NCI-H748 (cell line): ENCODE measurements at regions not wholly inside any gene's neighbourhood (a gene's known extent, or its start where the extent isn't known, plus 50 kb on each side); places are given as distances from the start of the nearest gene placed in this dataset.

ENCODE experiments used
- DNase-seq: peaks from one replicate; lab custom pipeline; 2025; ENCODE audit not compliant: unreplicated experiment; lab: John Stamatoyannopoulos, UW

DNA sequence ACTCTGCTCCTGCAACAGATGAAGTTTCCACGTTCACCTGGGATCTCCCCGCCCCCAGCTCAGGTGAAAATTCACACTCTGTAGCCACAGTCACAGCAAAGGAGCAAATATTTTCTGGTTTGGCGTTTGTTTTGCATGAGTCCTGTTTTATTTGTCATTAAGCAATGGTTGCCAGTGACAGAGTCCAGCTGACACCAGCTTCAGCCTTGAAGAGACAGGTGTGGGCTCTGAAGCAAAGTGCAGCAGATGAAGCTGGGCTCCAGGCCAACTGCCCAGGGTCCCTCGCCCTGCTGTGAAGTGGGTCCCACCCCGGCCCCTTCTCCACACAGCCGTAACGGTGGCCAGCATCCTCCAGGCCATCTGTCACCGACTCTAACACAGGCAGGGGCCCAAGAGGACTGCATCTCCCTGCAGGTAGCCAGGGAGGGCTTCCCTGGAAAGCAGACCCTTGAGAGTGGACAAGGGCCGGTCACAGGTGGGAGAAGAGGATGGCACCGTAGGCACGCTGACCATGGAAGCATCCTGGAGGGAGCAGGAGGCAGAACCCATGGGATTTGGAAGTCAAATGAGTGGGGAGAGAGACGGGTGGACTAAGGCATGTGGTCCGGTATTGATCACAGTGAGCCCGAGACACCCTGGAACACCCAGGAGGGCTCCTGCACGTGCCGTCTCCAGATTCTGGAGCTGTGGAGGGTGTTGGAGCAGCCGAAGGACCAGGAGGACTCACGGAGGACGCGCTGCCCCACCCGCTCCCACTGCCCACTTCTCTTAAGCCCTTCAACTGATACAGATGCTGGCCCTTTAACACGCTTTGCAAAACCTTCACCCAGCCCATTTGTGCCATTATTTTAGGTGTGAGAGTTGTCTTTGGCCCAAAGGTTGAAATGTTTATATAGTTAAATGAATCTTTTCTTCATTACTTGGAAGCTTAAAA, 294.5 kb downstream of the BRD1 start:
- DNase-seq, result peak; percentile 91

DNA sequence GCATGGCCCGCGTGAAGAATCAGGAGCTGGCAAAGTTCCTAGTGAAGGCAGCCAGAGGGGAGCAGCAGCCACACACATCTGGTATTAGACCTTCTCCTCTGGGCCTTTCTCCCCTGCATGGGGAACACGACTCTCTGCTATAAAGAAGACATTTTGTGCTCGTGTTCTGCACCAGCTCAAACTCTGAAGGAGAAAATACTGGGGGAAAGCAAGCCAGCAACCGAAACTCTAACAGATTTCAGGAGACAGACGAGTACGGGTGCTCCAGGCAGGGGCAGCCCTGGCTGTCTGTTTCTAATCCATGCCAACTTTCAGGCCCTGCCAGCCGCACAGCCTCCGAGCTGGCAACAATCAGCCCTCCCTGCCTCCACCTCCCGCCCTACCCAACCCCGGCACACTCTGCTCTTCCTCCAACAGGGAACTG, 296.3 kb downstream of the BRD1 start:
- no peak for DNase-seq

DNA sequence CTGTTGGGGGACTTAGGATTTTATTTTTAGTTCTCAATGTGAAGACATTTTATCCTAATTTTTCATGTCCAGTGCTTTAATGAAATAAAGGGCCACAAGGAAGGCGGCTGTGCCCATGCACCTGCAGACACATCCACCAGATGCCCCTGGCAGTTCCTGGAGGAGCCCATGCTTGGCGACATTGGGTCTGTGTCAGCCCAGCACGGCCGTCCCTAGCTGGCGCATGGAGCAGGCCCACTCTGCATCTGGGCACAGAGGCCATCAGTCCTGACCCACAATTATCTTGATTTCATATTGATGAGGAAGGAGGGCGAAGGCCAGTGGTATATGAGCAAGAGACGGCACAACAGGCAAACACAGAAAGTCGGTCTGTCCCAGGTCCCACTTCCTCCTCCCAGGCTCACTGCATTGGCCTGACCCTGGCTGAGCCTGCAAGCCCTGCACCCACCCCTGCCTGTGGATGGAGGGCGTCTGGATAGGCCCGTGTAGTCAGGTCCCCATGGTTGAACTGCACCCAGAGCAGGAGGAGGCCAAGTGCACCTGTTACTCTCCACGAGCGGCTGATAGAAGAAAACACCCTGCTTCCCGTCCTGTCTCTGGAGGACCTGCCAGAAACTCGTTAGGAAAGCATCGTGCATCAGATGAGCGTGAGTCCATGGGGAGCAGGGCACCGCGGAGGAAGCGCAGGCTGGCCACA, 296.9 kb downstream of the BRD1 start:
- DNase-seq, result no peak

DNA sequence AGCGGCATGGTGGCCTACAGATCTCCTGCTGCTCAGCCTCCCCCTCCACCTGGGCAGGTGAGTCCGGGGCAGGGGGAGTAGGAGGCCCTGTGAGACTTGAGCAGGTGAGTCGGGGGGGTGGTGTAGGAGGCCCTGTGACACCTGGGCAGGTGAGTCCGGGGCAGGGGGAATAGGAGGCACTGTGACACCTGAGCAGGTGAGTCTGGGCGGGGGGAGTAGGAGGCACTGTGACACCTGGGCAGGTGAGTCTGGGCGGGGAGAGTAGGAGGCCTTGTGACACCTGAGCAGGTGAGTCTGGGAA, 299.3 kb downstream of the BRD1 start:
- DNase-seq, result no peak

DNA sequence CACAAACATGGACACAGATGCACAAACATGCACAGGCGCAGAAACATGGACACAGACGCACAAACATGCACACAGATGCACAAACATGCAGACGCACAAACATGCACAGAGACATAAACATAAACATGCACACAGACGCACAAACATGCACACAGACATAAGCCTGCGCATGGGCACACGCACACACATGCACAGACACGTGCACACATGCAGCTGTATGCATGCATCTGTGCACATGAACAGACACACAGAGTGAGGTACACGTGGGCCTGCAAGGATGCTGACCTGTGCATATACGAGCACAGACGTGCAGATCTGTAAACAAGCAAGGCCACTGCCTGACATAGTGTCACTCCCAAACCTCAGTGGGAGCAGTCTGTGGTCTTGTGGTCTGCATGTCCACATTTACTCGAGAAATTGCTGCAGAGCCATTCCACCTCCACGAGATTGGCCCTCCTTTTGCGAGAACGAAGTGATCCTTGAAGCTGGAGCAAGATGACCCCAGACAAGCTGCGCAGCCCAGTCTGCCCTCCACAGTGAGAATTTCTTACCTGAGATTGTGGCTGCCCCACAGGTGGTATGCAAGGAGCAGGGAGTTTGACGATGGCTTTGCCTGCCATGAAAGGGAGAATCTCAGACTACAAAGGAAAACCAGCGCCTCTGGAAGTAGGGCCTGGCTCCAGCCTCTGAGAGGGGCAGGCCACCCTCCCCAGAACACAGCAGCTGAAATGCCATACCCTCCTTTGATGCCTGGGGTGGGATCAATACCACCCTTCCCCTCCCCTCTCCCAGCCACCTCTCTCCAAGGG, 299.9 kb downstream of the BRD1 start:
- DNase-seq, result no peak

DNA sequence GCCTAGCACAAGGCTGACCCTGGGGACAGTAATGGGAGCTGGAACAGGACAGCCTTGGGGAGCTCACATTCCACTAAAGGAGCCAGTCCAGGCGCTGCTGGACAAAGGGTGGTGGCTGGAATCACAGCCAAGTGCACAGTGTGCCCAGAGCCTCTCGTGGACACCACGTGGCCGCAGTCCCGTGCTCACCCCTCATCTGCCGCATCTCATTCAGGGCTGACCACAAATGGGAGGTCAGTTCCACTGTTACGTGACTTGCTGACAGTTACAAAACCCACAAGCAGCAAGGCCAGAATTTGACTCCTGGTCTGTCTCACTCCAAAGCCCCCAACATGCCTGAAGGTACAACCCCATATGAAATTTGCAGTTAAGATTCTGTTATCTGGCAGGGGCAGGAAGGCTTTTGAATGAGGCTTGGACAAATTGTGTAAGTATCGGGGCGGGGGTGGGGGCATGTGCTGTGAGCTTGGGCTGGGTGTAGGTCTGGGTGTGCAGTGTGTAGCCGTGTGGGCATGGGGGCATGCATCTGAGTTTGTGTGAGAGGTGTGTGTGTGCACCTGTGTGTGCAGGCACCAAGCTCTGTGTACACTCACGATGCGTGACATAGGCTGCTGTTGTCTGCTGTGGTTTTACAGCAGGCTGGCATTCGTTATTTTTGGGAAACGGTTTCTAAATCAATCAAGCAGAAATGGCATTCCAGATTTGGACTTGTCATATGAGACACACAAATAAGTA, 301.7 kb downstream of the BRD1 start:
- DNase-seq, result no peak

DNA sequence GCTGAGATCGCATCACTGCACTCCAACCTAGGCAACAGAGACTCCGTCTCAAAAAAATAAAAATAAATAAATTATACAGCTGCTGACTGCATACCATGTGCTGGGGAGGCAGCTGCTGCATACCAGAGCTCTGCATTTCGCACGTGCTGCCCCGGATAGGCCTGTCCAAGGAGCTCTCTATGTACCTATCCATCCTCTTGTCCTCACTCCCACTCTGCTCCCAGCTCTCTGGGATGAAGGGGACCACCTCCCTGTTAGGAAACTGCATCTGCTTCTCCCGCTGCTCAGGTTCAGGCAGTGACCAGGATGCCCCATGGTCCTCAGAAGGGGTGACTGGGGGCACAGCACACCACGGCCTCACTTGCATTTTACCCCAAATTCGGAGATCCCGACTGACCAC, 302.3 kb downstream of the BRD1 start:
- no peak for DNase-seq

DNA sequence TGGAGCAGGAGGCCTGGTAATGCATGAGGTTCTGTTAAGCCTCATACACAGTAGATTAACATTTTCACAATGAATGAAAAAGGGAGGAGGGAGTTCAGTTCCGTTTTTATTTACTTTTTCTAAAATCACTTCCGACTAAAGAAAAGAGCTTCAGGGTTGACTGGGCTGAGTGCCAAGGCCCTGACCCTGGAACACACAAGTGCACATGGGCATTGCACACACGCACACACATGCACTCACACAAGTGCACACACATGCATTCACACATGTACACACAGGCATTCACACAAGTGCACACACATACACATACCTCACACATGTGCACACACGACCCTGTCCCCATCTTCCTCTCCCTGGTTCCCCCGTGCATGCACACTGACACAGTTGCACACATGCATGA, 303.3 kb downstream of the BRD1 start:
- peak; percentile 85 for DNase-seq

DNA sequence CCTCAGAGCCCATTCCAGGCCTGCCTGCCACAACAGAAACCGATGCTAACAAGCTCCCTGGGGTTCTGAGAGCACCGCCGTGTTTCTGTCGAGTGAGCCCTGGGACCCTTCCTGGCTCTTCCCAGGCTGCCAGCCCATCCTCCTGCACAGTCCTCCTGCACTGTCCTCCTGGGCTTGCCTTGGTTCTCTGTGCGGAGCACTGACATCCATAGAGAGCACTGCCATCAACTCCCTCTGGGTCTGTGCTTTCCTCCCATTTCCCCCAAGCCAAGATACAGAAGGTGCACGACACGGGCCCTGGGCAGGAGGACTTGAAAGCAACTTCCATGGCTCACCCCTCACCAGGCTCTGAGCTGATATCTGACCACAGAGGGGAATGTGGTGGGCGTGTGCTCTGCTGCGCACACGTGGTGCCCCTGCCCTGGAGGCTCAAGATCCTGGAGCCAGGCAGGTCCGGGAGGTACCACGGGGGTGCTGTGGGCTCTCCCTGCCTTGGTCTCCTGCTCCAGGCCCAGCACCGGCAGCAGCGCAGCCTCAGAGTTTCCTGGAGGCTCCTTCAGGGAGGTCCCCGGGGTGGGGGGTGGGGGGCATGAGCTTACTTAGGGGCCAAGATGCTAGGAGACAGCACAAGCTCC, 304.2 kb downstream of the BRD1 start:
- no peak for DNase-seq

DNA sequence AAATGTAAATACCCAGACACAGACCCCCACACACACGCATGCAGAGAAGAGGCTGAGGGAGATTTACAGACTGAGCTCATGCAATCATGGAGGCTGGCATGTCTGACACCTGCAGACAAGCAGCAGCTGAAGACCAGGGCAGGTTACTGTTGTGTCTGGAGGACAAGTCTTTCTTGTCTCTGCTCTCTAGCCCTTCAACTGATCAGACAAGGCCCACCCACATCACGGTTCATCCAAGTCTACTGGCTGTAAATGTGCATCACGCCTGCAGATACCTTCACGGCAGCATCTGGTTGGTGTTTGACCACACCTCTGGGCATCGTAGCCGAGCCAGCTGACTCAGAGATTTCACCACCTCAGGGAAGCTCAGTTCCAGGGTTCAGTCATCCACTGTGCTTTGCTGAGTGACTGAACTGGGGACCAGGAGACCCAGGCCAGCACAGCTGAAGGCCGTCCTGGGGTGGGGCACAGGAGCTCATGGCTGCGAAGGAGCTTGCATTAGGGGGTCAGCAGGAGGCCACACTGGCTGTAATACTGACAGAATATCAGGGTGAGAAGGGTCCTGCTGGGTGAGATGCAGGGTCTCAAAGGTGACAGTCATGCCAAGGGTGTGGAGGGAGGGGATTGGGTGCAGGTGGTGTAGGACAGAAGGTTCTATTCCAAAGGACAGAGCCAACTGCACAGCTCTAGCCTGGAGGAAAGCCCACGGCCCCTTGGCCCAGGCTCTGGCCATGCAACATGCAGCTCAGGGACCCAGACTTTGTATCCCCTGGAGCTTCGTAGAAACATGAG, 304.9 kb downstream of the BRD1 start:
- DNase-seq, result no peak

DNA sequence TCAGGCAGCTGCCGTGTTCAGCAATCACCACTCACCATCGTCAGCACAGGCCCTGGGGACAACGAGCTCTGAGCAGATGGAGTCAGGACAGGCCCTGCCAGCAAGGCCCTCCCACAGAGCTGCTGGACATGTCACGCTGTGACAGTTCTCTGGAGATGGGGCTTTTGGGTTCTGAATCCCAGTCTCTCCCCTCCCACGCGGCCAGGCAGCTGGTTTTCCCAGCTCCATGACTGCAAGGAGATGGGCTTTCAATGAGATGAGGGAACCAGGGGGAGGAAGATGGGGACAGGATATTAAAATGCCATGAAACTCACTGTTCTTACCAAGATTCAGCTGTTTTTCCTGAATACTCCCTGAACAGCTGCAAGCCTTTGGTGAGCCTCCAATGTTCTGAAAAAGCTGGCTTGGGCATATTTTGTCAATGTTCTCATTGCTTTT, 305.9 kb downstream of the BRD1 start:
- no peak for DNase-seq

DNA sequence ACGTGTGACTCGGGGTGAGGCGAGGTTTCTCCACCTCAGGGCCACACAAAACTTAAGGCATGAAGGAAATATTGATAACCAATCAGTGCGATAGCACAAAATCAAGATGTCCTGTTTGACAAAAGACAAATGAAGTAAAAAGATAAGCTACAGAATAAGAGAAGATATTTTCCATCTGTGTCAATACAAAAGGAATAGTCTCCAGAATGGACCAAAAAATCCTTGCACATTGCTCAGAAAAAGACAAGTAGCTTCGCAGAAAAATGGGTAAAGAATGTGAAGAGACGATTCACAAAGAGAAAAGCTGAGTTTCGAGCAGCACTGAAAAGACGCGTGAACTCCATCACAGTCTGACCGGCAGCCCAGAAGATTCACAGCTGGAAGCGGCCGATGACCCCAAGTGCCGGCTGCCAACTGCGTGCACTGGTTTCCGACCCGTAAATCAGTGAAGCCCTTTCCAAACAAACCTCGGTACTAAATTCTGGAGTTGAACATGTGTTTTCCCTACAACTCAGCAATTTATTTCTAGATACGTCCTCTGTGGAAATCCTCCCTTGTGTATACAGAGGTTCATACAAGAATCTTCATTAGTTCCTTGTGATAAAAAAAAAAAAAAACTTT, 308.4 kb downstream of the BRD1 start:
- DNase-seq, result no peak

DNA sequence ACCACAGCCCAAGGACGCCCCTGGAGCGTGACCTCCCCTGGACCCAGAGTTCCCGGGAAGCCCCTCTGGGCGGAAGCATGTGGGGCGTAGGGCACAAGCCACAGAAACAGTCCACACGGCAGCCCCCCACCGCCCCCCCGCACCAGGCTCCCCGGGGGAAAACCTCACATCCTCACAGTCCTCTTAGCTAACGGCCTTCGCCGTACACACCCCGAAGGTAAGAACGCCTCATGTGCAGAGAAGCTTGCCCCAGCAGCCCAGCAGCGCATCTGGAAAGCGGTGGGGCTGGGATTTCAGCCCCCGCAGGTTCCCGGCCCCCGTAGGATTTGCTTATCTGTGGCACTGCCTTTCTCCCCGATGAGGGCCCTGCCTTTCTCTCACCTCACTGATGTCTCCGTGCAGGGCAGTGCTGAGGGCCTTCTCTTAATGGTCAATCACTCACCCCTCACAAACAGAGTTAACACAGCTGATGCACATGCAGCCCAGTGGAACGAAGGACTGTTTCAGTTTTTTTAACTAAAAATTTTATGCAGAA, 309.2 kb downstream of the BRD1 start:
- DNase-seq, result no peak

DNA sequence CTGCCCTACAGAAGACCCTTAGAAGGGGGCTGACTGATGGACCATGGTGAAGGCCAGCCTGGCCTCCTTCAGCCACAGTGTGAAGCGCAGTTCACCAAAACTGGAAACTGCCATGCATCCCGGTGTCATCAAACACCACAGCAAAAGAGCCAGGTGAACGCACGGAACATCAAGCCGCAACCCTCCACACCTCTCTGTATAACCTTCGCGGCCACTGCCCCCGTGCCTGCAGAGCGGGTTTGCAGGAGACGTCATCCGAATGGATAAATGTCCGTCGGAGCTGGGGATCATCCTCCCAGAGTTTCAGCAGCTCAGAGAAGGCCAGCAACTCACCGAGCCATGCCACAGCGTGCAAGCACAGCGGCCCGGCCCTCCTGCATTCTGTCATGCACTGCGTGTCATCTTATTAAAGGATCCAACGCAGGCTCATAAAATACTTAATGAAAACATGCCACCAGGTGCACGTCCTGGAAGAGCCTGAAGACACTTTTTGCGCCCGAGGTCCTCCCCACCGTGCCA, 309.9 kb downstream of the BRD1 start:
- no peak for DNase-seq

DNA sequence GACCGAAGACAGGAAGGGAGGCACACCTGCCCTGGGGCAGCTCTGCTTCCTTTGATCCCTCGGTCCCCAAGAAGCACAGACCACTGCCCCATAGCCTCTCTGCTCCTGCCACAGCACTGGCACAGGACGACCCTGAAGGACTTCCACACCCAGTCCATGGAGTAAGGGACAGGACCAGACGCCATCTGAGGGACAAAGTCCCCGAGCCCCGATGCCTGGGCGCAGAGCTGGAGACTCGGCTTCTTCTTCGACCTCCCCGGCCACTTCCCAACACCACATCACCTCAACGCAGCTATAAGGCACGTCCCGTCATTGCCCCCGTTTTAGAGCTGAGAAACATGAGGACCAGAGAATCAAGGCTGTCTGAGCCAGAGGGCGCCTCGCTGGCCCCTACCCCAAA, 310.5 kb downstream of the BRD1 start:
- DNase-seq, result no peak

DNA sequence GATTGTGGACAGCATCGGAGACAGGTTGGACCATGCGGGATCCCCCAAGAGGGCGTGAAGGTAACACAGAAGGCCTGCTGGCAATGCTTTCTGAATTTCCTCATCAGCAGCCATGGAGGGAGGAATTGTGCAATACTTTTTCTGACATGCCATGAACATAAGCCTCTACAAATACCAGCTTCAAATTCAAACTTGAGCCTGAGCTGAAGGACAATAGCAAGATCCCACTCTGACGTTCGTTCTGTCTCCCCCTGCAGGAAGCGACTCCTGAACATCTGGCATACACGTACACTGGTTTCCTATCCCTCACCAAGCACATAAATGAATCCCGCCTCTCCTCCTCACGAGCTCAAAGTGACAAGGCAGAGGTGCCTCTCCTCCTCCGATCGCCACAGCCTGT, 312.2 kb downstream of the BRD1 start:
- DNase-seq, result no peak

DNA sequence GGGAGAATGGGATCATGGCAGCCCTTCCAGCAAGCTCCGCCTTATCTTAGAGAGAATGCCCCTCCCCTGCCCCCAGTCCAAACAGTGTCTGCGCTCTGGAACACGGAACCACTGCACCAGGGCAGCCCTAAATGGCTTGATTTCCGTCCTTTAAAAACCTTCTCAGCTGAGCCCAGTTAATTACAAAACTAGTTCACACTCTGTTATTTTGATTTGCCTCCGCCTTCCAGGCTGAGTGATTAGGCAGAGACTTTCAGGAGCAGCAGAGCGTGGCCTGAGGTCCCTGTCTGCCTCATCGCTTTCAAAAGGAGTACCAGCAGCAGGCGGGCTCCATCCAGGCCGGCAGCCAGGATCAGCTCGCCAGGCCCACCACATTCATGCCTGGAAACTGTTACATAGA, 313.0 kb downstream of the BRD1 start:
- peak; percentile 53 for DNase-seq

DNA sequence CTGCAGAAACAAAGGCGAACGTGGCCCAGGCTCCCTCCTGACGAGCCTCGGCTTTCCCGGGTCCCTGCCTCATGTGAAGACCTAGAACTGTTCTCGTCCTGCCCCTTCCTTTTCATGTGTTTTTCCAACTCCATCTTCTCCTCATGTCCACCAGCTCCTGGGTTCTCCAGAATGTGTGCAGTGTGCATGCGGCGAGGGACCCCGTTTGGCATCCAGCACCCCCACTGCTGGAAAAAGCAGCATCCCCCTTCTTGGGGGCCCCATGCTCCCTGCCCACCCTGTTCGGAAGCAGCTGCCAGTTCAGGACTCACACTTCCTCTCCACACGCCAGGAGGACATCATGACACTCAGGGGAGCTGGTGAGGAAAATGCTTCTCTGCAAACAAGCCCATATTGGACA, 313.5 kb downstream of the BRD1 start:
- no peak for DNase-seq

DNA sequence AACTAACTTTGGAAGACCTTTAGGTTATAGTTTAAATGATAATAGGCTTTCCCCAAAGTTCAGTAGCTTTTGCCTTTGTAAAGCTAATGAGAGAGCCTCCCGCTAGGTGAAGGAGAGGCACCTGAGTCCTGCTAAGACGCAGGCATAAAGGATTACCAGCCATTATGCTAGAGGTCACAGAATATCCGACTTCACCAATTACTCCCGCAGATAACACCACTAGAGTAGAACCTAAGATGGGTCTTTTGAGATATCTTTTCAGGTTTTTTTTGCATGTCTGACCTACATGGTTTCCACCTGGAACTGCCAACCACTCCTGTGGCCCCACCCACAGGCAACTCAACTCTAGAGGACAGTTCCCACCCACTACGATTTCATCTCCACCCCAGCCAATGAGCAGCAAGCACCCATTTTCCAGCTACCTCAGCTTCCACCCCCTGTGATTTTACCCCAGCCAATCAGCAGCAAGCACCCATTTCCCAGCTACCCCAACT, 314.3 kb downstream of the BRD1 start:
- DNase-seq, result peak; percentile 29
